ENCODE measurements at regions not wholly inside any gene's neighbourhood (a gene's known extent, or its start where the extent isn't known, plus 50 kb on each side); places are given as distances from the start of the nearest gene placed in this dataset.

DNA sequence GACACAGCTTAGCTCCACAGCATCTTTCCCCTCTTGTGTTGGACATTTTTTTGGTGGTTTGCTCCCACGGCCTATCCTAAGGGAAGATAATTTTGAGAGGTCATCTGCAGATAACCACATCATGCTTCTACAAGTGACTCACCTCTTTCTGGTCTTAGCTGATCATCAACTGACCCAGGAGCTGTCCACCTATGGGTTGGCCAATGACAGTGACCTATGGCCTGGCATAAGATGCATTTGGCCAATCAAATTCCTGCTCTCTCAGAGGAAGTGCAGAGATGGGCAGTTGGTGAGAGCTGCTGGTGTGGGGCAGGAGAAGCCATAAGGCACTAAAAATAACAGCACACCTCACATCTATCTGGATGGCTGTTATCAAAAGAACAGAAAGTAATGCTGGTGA, 100.0 kb upstream of the CLDN14 start:
- Mint-ChIP-seq H3K27ac (no peak overlapping the region), H3K4me1 (no peaks in the 10 kb centered on the region)
- POLR2A ChIA-PET = no interaction called here

DNA sequence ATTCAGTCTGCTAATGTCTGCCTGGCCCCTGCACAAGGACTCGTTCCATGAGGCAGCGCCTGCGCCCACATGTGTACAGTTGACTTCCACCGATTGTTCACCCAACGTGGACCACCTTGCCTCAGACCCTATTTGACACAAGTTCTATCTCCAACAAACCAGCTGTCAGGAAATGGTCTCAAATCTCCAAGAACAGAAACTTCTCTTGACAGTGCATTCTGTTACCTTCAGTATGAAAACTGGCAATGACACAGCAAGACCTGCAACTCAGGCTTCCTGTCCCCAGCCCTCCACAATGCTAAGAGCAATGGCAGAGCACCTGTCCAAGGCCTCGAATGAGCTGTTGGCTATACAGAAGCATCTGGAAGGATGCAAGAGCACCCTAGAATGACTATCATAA, 102.3 kb upstream of the CLDN14 start:
- no peak for ATAC-seq
- no peak for DNase-seq (ENCODE audit: low spot score)
- Mint-ChIP-seq H3K27ac (no peak overlapping the region), H3K27me3 (ENCODE audit: low read depth) (no peaks in the 10 kb centered on the region; the same call in 1 of the 2 replicates), H3K36me3 (no peaks in the 10 kb centered on the region), H3K9me3 (peaks cover 7% of the 10 kb centered on the region; the same call in 1 of the 2 replicates), H3K4me3 (no peak overlapping the region), H3K4me1 (no peaks in the 10 kb centered on the region)
- ChIA-PET CTCF (no interaction called here), POLR2A (no interaction called here)
- TF ChIP-seq, protein P1, sequence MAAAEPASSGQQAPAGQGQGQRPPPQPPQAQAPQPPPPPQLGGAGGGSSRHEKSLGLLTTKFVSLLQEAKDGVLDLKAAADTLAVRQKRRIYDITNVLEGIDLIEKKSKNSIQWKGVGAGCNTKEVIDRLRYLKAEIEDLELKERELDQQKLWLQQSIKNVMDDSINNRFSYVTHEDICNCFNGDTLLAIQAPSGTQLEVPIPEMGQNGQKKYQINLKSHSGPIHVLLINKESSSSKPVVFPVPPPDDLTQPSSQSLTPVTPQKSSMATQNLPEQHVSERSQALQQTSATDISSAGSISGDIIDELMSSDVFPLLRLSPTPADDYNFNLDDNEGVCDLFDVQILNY (CRISPR knock-in tag; IDR thresholded peaks at IDR 0.05) = no peak
- TF ChIP-seq GTF2I (CRISPR knock-in tag; conservative IDR thresholded peaks at IDR 0.05) = no peak
- TF ChIP-seq, protein P2, sequence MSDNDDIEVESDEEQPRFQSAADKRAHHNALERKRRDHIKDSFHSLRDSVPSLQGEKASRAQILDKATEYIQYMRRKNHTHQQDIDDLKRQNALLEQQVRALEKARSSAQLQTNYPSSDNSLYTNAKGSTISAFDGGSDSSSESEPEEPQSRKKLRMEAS (CRISPR knock-in tag; IDR thresholded peaks at IDR 0.05) = no peak
- TF ChIP-seq, protein P3, sequence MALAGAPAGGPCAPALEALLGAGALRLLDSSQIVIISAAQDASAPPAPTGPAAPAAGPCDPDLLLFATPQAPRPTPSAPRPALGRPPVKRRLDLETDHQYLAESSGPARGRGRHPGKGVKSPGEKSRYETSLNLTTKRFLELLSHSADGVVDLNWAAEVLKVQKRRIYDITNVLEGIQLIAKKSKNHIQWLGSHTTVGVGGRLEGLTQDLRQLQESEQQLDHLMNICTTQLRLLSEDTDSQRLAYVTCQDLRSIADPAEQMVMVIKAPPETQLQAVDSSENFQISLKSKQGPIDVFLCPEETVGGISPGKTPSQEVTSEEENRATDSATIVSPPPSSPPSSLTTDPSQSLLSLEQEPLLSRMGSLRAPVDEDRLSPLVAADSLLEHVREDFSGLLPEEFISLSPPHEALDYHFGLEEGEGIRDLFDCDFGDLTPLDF (CRISPR knock-in tag; IDR thresholded peaks at IDR 0.05) = no peak
- no peak for TF ChIP-seq SMAD4 (CRISPR knock-in tag; IDR thresholded peaks at IDR 0.05)
- TF ChIP-seq, protein P4, sequence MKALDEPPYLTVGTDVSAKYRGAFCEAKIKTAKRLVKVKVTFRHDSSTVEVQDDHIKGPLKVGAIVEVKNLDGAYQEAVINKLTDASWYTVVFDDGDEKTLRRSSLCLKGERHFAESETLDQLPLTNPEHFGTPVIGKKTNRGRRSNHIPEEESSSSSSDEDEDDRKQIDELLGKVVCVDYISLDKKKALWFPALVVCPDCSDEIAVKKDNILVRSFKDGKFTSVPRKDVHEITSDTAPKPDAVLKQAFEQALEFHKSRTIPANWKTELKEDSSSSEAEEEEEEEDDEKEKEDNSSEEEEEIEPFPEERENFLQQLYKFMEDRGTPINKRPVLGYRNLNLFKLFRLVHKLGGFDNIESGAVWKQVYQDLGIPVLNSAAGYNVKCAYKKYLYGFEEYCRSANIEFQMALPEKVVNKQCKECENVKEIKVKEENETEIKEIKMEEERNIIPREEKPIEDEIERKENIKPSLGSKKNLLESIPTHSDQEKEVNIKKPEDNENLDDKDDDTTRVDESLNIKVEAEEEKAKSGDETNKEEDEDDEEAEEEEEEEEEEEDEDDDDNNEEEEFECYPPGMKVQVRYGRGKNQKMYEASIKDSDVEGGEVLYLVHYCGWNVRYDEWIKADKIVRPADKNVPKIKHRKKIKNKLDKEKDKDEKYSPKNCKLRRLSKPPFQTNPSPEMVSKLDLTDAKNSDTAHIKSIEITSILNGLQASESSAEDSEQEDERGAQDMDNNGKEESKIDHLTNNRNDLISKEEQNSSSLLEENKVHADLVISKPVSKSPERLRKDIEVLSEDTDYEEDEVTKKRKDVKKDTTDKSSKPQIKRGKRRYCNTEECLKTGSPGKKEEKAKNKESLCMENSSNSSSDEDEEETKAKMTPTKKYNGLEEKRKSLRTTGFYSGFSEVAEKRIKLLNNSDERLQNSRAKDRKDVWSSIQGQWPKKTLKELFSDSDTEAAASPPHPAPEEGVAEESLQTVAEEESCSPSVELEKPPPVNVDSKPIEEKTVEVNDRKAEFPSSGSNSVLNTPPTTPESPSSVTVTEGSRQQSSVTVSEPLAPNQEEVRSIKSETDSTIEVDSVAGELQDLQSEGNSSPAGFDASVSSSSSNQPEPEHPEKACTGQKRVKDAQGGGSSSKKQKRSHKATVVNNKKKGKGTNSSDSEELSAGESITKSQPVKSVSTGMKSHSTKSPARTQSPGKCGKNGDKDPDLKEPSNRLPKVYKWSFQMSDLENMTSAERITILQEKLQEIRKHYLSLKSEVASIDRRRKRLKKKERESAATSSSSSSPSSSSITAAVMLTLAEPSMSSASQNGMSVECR (CRISPR knock-in tag; IDR thresholded peaks at IDR 0.05; ENCODE audit: borderline replicate concordance) = no peak
- no peak for TF ChIP-seq FOXP1 (CRISPR knock-in tag; IDR thresholded peaks at IDR 0.05; ENCODE audit: borderline replicate concordance)
- TF ChIP-seq ZNF423 (CRISPR knock-in tag; IDR thresholded peaks at IDR 0.05) = no peak
- TF ChIP-seq HMGA2 (CRISPR knock-in tag; IDR thresholded peaks at IDR 0.05) = no peak
- TF ChIP-seq, protein P5, sequence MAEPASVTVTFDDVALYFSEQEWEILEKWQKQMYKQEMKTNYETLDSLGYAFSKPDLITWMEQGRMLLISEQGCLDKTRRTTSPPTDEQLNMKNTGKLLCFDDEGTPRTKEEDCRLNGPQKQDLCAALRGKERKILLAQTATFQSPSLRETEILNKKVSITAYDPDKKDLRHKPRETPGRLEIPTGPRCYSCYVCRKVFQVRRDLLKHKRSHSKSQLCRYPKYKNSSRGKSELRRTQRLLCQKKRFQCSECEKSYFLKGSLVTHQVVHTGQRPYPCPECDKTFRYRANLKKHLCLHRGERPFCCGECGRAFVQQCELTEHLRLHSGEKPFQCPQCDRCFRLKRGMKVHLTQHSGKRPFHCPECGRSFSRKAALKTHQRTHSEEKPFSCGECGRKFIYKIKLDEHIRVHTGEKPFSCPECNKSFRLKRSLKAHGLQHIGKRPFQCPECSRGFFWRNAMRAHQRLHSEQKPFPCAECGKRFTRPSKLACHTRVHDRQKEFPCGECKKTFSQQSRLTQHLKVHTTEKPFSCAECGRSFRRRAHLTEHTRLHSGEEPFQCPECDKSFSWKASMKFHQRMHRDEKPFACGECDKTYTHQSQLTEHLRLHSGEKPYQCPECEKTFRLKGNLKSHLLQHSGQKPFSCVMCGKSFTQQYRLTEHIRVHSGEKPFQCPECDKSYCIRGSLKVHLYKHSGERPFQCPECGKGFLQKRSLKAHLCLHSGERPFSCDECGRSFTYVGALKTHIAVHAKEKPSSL (CRISPR knock-in tag; conservative IDR thresholded peaks at IDR 0.05) = no peak
- TF ChIP-seq, protein P6, sequence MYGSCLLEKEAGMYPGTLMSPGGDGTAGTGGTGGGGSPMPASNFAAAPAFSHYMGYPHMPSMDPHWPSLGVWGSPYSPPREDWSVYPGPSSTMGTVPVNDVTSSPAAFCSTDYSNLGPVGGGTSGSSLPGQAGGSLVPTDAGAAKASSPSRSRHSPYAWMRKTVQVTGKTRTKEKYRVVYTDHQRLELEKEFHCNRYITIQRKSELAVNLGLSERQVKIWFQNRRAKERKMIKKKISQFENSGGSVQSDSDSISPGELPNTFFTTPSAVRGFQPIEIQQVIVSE (CRISPR knock-in tag; IDR thresholded peaks at IDR 0.05; ENCODE audit: borderline replicate concordance) = no peak
- no peak for TF ChIP-seq TEAD1 (CRISPR knock-in tag; IDR thresholded peaks at IDR 0.05)
- TF ChIP-seq CREM (CRISPR knock-in tag; IDR thresholded peaks at IDR 0.05) = no peak

More for the DNA sequence above, 100.0 kb upstream of the CLDN14 start:
- CTCF ChIA-PET = no interaction called here
- Mint-ChIP-seq H3K27me3 (ENCODE audit: low read depth) (no peaks in the 10 kb centered on the region; the same call in 1 of the 2 replicates), H3K9me3 (peaks cover 2% of the 10 kb centered on the region; the same call in 1 of the 2 replicates), H3K36me3 (no peaks in the 10 kb centered on the region), H3K4me3 (no peak overlapping the region)
- TF ChIP-seq ZBTB21 (CRISPR knock-in tag; IDR thresholded peaks at IDR 0.05; ENCODE audit: borderline replicate concordance) = no peak
- no peak for TF ChIP-seq ZNF121 (CRISPR knock-in tag; IDR thresholded peaks at IDR 0.05)
- TF ChIP-seq, protein P7, sequence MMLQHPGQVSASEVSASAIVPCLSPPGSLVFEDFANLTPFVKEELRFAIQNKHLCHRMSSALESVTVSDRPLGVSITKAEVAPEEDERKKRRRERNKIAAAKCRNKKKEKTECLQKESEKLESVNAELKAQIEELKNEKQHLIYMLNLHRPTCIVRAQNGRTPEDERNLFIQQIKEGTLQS (CRISPR knock-in tag; conservative IDR thresholded peaks at IDR 0.05) = no peak
- TF ChIP-seq PRRX2 (CRISPR knock-in tag; IDR thresholded peaks at IDR 0.05) = no peak
- TF ChIP-seq NR1H2 (CRISPR knock-in tag; IDR thresholded peaks at IDR 0.05) = no peak
- TF ChIP-seq, protein P8, sequence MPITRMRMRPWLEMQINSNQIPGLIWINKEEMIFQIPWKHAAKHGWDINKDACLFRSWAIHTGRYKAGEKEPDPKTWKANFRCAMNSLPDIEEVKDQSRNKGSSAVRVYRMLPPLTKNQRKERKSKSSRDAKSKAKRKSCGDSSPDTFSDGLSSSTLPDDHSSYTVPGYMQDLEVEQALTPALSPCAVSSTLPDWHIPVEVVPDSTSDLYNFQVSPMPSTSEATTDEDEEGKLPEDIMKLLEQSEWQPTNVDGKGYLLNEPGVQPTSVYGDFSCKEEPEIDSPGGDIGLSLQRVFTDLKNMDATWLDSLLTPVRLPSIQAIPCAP (CRISPR knock-in tag; IDR thresholded peaks at IDR 0.05) = no peak
- no peak for TF ChIP-seq ESRRA (CRISPR knock-in tag; IDR thresholded peaks at IDR 0.05; ENCODE audit: borderline replicate concordance)
- TF ChIP-seq, protein P9, sequence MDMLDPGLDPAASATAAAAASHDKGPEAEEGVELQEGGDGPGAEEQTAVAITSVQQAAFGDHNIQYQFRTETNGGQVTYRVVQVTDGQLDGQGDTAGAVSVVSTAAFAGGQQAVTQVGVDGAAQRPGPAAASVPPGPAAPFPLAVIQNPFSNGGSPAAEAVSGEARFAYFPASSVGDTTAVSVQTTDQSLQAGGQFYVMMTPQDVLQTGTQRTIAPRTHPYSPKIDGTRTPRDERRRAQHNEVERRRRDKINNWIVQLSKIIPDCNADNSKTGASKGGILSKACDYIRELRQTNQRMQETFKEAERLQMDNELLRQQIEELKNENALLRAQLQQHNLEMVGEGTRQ (CRISPR knock-in tag; IDR thresholded peaks at IDR 0.05) = no peak
- TF ChIP-seq, protein P10, sequence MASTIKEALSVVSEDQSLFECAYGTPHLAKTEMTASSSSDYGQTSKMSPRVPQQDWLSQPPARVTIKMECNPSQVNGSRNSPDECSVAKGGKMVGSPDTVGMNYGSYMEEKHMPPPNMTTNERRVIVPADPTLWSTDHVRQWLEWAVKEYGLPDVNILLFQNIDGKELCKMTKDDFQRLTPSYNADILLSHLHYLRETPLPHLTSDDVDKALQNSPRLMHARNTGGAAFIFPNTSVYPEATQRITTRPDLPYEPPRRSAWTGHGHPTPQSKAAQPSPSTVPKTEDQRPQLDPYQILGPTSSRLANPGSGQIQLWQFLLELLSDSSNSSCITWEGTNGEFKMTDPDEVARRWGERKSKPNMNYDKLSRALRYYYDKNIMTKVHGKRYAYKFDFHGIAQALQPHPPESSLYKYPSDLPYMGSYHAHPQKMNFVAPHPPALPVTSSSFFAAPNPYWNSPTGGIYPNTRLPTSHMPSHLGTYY (CRISPR knock-in tag; IDR thresholded peaks at IDR 0.05) = no peak
- no peak for TF ChIP-seq NFYB (CRISPR knock-in tag; conservative IDR thresholded peaks at IDR 0.05; ENCODE audit: low read depth)
- no peak for TF ChIP-seq JUN (CRISPR knock-in tag; IDR thresholded peaks at IDR 0.05)
- no peak for TF ChIP-seq IRF2 (CRISPR knock-in tag; IDR thresholded peaks at IDR 0.05; ENCODE audit: borderline replicate concordance, low read depth)
- no peak for TF ChIP-seq ZNF416 (CRISPR knock-in tag; IDR thresholded peaks at IDR 0.05)
- TF ChIP-seq OVOL2 (CRISPR knock-in tag; IDR thresholded peaks at IDR 0.05; ENCODE audit: borderline replicate concordance) = no peak
- no peak for DNase-seq (ENCODE audit: low spot score)
- no peak for ATAC-seq

All from WTC11 (cell line).